Right kidney (tissue), 1 donor: ENCODE measurements at regions not wholly inside any gene's neighbourhood (a gene's known extent, or its start where the extent isn't known, plus 50 kb on each side); places are given as distances from the start of the nearest gene placed in this dataset.

Source experiments
- DNase-seq: peaks from one replicate; pipeline ENCODE4 v3.0.0-alpha.2; 2016

DNA sequence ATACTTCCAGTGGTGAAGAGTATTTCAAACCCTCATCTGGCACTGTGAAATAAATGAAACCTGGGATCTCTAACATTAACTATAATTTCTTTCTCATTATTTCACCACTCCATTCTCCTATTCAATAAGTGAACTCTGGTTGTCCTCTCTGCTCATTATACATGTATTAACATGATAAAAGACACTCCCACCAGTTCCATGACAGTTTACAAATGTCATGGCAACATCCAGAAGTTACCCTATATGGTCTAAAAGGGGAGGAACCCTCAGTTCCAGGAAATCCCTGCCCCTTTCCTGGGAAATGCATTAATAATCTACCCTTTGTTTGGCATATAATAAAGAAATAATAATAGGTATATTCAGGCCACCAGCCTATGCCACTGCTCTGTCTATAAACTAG, 62.7 kb upstream of the BRINP3 start:
- no peak for DNase-seq

DNA sequence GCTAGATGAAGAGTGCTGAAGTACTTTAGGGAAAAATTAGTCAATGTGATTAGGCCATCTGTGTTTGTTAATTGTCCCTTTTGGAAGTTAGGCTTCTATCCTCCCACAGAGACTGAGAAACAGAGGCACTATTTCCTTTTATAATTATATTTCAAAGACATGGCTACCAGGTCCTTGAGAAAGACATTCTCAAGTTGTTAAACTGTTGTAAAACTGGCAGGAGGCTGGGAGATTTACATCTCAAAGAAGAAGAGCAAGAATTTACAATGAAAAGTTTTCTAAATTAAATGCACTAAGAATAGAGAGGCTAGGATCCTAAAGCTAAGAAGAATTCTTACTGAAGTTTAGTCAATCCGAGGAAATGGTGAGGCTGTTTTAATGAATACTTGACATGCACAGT, 74.0 kb upstream of the BRINP3 start:
- DNase-seq: no peak

DNA sequence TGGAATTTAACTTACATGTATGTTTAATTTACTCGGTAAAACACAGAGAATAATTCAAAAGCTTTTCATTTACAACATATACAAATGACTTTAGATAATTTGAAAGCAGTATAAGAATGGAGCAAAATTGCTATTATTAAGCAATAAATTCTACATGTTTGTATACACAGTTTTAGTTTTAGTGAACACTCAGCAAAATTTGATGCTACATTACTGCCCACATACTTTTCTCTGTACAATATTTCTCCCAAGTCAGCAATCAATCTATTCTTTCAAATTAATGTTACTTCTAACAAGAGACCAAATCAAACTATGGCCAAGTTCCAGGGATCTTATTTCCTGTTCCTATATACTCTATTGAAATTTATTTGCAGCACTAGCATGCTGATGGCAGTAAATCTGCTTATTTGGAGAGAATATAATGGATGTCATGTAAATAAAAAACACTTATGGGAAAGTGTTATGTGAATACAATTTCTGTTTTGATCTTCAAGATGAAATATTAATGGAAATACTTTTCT, 82.6 kb upstream of the BRINP3 start:
- no peak for DNase-seq

DNA sequence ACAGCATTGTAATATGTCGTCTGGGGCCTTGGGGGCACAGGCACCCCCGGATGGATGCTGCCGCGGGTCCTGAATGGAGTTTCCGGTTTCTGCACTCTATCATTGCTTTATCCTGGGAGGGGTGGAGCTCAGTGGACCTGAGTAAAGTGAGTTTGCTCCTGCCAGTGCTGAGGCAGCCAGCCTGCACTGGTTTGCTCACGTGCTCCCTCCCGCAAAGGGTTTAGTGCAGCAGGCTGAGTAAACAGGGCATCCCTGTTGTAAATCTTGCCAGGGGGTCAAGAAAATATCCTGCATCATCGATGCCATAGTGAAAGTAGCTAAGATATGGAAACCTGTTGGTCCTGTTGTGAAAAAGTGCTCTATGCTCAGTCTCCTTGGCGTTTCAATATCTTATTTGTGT, 85.6 kb upstream of the BRINP3 start:
- no peak for DNase-seq

DNA sequence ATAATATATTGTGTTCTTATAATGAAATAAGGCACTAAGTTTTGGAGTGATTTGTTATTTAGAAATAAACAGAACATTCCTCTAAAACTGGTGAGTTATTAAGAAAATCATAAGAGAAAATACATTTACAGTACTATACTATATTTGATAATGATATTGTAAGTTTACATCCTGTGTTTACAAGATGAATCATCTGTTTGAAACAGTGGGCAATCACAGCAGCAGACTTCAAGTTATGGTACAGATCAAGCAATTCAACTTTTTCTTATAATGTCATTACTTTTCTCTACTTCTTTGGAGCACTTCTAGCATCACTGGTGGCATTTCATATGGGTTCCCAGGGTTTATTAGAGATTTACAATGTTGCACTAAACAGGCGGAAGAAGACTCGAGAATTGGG, 86.5 kb upstream of the BRINP3 start:
- DNase-seq: no peak

DNA sequence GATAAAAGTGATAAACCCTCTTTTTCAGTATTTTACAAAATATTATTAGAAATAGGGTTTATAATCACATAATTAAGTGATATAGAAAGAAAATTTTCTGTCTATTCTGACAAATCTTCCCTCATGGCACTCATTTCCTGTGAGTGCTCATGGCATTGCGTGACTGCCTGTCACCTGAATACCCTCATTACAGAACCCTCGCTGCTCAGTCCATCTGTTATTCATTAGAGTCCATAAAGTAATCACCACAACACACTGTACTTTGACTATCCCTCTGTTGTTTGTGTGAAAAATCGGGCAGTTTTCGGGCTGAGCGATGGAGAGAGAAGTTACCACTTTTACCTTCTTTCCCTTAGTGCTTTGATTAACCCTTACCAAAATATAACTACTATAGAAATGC, 100.4 kb upstream of the BRINP3 start:
- no peak for DNase-seq

DNA sequence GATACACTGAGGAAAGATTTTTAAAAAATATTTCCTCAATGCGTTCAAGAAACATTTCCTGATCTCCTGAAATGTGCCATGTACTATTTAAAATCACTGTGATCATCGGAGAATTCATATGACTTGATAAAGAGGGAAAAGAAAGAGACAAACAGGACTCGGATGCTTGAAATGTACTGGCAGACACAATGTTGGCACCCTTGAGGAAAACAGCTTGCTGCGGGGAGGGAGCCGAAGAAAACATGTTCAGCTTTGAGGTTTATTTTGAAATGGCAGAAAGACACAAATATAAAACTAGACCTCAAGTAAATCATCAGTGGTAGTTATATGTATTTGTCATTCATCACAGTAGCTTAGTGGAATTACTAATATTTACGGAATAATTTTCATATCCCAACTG, 100.9 kb upstream of the BRINP3 start:
- no peak for DNase-seq

DNA sequence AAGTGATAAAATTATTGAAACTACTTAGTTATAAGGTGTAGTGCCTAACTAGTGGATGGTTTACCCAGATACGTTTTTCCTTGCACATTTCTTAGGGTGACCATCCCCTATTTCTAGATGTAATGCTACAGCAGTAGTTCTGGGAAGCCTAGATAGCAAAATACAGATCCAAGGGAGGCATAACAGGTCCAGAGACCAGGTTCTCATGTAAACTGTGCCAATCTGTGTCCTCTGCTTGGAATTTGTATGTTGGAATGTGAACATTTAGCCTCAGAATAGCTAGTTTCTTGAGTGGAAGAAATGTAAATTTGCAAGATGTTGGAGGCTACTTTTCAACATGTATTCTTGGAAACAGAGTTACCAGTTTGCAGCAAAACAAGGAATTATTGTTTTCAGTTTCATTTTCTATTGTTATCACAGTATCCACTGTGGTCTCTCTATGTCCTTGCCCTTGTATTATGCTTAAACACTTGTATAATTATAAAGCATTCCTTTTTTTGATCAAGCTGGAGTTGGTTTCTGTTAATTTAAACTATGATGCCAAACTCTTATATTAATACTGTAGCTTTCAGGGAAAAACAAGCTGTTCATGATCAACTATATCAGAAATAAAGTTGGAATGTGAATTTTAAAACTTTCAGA, 102.0 kb upstream of the BRINP3 start:
- no peak for DNase-seq

DNA sequence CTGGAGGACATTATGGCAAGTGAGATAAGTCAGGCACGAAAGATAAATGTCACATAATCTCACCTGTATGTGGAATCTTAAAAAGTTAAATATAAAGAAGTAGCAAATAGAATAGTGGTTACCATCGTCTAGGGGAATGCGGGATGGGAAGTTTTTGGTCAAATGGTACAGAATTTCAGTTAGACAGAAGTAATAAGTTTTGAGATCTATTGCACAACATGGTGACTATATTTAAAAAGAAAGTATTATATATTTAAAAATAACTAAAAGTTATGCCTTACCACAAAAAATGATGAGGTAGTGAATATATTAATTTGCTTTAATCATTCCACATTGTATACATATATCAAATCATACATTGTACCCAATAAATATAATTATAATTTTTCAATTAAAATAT, 106.2 kb upstream of the BRINP3 start:
- DNase-seq: no peak

DNA sequence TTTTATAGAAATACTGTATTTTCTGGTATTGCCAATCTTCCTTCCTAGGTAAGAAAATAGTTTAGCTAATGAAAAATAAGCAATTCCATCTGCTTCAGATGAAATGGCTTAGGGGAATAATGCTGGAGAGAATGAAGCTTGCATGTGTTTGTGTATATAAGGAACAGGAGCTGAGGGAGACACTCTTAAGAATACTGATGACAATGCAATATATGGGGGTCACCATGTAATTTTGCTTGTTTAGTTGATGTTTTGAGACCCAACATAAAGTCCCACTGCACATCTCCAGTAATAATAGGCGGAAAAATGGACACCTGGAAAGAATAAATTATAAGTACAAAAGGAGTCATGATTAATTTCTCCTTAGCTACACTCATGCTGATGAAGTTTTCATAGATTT, 110.8 kb upstream of the BRINP3 start:
- DNase-seq: no peak

DNA sequence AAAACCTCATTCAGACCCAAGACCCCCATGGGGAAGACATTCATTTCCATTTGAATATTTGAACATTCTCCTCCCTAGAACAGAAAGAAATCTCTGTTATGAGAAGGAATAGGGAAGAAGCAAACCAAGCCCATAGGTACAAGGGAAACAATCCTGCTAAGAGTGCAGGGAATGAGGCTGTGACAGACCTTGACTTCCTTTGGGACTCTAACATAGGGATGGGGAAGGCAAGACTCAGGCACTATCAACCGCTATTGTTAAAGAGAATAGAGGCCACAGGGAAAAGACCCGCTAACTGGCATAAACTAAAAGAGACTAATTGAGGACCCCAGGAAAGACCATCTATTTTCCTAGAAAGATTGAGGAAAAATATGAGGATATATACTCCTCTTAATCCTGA, 117.8 kb upstream of the BRINP3 start:
- no peak for DNase-seq

DNA sequence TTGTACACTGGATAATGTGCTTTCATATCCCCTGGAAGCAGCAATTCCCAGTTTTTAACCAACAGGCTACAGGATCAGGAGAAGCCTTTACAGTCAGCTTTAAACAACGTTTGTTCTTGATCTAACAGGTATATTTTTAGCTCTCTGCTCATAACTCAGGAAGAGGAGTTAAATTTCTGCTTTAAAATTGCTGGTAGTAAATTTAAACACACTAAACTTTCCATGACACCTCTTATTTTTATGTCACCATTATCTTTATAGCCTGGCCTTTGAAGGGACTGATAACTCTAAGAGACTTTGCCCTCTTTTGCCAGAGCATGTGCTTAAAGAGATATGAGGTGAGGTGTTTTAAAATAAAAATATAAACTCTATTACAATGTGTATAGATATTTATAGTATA, 119.6 kb upstream of the BRINP3 start:
- DNase-seq: no peak

DNA sequence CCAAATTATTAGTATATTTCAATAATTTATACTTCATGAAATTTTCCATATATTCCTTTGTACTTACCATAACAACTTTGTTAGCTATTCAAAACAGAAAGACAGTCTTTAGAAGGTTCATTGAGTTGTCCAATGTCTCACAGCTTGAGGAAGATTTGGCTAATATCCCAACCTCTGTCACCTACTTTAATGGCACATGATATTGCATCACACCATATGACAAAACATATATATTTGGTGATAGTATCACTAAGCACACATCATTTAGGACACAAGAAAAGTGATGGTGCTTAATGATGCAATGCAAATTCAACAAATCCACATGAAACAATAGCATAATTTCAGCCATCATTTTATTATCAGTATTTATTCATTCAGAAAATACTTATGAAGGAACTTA, 122.0 kb upstream of the BRINP3 start:
- DNase-seq: no peak

DNA sequence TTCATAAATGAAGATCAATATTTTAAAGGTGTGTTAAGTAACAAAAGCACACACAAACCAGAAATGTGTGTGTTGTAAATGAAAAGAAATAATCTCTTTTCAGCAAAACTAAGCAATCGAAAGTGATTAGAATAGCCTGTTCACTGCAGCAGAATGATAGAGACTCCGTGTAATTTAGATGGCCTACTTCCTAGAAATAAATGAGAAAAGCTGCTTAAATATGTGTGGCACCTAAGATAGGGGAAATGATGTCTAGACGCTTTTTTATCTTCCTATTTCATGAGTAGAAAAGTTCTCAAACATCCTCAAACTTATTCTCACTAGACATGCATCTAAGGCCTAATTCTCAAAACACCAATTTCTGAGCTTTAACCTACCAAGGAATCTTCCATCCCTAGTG, 124.7 kb upstream of the BRINP3 start:
- no peak for DNase-seq

DNA sequence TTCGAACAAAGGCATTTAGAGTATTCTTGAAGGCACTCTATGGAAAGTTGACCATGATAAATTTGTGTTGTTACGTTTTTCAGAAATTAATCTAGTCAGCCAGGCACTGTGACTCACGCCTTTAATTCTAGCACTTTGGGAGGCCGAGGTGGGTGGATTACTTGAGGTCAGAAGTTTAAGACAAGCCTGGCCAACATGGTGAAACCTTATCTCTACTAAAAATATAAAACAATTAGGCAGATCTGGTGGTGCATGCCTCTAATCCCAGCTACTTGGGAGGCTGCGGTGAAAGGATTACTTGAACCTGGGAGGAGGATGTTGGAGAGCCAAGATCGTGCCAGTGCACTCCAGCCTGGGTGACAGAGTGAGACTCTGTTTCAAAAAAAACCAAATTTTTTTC, 130.6 kb upstream of the BRINP3 start:
- no peak for DNase-seq

DNA sequence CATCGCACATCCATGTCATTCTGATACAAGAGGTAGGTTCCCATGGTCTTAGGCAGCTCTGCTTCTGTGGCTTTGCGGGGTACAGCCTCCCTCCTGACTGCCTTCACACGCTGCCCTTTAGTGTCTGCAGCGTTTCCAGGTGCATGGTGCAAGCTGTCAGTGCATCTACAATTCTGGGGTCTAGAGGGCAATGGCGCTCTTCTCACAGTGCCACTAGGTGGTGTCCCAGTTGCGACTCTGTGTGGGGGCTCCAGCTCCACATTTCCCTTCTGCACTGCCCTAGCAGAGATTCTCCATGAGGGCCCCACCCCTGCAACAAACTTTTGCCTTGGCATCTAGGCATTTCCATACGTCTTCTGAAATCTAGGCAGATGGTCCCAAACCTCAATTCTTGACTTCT, 138.2 kb upstream of the BRINP3 start:
- no peak for DNase-seq

DNA sequence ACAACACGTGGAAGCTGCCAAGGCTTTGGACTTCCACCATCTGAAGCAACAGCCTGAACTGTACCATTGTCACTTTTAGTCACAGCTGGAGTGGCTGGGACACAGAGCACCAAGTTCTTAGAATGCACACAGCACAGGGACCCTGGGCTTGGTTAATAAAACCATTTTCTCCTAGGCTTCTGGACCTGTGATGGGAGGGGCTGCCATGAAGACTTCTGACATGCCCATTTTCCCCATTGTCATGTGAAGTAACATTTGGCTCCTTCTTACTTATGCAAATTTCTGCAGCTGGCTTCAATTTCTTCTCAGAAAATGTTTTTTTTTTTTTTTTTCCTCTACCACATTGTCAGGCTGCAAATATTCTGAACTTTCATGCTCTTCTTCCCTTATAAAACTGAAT, 138.6 kb upstream of the BRINP3 start:
- DNase-seq: no peak

DNA sequence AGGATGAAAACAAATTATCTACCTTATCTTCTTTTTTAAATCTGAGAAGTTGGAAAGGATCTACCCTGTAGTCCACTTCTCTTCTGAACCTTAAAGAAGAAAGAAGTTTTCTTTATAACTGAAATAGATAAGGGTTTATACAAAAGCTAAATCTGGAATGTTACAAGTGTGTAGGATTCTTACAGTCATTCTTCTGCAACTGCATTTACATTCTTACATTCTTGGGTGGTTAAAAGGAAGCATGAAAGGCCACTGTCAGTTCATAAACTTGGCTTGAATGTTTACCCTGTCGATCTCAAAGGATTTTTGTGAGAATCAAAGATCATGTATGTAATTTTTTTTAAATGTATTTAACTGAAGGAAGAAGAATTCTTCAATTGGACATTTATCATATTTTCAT, 142.1 kb upstream of the BRINP3 start:
- DNase-seq: no peak

DNA sequence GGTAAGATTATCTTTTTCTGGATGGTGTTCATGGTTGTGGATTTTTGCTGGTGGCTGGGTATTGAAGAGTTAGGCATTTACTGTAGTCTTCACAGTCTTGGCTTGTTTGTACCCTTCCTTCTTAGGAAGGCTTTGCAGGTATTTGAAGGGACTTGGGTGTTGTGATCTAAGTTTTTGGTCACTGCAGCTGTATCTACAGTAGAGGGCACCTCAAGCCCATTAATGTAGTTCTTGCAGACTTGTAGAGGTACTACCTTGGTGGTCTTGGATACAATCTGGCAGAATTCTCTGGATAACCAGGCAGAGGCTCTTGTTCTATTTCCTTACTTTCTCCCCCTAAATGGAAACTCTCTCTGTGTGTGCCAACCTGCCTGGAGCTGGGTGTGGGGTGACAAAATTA, 155.8 kb upstream of the BRINP3 start:
- DNase-seq: no peak

DNA sequence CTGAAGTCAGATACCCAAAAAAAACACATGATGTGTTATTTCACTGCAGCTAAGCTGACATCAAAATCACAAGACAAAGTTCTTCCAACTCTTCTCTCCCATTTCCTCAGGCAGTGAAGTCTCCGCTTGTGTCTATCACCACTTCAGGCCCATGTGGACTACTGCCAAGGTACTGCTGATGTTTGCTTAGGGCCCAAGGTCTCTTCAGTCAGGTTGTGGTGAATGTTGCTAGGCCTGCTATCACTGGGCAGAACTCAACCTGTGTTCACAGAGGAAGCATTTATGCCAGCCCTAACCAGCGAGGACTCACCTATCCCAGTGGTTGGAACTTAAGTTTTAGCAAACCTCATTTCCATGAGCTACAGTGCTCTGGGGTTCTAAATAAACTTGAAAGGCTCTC, 156.5 kb upstream of the BRINP3 start:
- DNase-seq: no peak

DNA sequence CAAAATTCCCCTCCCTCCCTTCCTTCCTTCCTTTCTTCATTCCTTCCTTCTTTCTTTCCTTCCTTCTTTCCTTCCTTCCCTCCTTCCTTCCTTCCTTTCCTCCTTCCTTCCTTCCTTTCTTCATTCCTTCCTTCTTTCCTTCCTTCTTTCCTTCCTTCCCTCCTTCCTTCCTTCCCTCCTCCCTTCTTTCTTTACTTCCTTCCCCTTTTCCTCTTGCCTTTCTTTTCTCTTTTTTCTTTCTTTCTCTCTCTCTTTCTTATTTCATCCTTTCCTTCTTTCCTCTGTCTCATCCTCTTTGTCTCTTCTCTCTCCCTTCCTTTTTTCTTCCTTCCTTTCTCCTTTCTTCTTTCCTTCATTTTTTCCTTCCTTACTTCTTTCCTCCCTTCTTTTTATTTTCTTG, 171.9 kb upstream of the BRINP3 start:
- DNase-seq: no peak

DNA sequence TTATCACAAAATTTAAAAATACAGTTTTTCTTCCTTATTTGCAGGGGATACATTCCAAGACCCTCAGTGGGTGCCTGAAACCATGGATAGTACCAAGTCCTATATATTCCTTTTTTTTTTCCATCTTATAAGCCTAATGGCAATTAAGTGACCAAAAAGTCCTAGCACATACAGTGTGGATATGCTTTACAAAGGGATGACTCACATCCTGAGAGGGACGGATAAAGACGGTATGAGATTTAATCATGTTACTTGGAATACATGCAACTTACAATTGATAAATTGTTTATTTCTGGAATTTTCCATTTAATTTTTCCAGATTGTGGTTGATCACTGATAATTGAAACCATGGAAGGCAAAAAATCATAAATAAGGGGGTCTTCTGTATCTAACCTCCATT, 181.2 kb upstream of the BRINP3 start:
- DNase-seq: no peak

DNA sequence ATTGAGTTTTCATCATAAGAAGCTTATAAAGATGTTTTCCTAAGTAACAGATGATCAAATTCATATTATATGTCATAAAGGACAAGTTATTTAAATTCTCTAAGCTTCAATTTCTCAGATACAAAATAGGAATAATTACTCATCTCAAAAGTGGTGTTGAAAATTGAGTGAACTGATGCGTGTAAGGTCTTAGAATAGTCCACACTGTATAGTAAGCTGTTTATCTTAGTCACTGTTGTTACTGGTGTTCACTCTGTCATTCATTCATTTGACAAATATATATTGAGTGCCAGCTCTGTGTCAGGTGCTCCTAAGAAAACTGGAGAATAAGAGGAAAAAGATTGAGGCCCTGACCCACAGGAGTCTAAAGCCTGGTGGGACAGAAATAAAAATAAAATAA, 186.3 kb upstream of the BRINP3 start:
- DNase-seq: no peak

DNA sequence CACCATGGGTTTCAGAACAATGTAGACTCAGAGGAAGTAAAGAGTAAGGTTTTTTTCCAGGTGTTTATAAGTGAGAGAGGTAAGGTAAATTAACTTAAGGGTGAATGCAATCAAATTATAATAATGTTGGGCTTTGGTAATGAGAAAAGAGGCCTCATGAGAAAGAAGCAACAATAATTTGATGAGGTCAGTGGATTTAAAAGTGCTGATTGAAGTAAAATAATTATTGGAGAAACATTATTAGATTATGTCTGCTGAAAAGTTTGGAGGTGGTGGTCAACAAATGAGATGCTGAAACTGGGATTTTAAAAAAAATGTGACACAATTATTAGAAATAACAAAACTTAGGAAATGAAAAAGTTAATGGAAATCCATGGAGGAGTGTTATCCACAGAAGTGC, 187.4 kb upstream of the BRINP3 start:
- DNase-seq: no peak

DNA sequence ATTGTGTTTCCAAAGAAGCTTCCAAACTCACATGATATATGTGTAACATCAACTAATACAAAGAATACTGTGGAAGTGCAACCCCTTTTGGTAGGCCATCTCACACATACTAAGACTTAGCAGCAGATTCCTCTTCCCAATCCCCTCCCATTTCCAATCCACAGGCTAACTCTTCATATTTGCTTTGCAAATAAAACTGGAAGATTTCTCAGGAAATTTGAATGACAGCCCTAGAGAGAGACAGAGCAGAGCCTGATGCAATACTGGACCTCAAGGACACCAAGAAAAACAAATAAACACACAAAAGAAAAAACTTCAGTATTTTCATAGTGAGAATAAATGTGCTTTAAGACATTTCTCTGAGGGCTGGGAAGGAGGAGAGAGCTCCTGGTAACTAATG, 190.2 kb upstream of the BRINP3 start:
- DNase-seq: no peak
